Type B pancreatic cell (in vitro differentiated cells): ENCODE measurements at regions not wholly inside any gene's neighbourhood (a gene's known extent, or its start where the extent isn't known, plus 50 kb on each side); places are given as distances from the start of the nearest gene placed in this dataset.

Experiments used
- DNase-seq: peaks from one replicate; pipeline ENCODE4 v3.0.0; 2021; ENCODE audit warnings: mixed read lengths; ENCODE audit not compliant: unreplicated experiment; ENCODE audit errors: extremely low spot score
- H3K27ac Mint-ChIP-seq: 2 replicates; pipeline ENCODE4 v1.8.0; 2021; ENCODE audit warnings: mild to moderate bottlenecking, mixed read lengths
- H3K27me3 Mint-ChIP-seq: 2 replicates; pipeline ENCODE4 v1.8.0; 2021; ENCODE audit warnings: mixed read lengths
- H3K36me3 Mint-ChIP-seq: 2 replicates; pipeline ENCODE4 v1.8.0; 2021; ENCODE audit warnings: mixed read lengths
- H3K4me1 Mint-ChIP-seq: one replicate; pipeline ENCODE4 v1.8.0; 2021; ENCODE audit warnings: mixed read lengths; ENCODE audit not compliant: unreplicated experiment
- H3K4me3 Mint-ChIP-seq: 2 replicates; pipeline ENCODE4 v1.8.0; 2021; ENCODE audit warnings: mild to moderate bottlenecking, mixed read lengths
- H3K9me3 Mint-ChIP-seq: 2 replicates; pipeline ENCODE4 v1.8.0; 2021; ENCODE audit warnings: mixed read lengths
- CTCF ChIP-seq: fragments of 200-600 bp; sonication (generic); conservative IDR thresholded peaks from 2 replicates; pipeline ENCODE4 v1.5.0; 2021; ENCODE audit warnings: antibody characterized with exemption, mild to moderate bottlenecking

GRCh38 chr5:120217001-120217400, 247.1 kb upstream of the PRR16 start:
- Mint-ChIP-seq H3K4me3 (no peak overlapping the region), H3K27ac (no peak overlapping the region), H3K27me3 (peaks cover 3% of the 10 kb centered on the region), H3K4me1 (no peaks in the 10 kb centered on the region), H3K9me3 (no peaks in the 10 kb centered on the region), H3K36me3 (no peaks in the 10 kb centered on the region)
- no peak for TF ChIP-seq CTCF
- no peak for DNase-seq

GRCh38 chr5:120219988-120220387, 244.1 kb upstream of the PRR16 start:
- H3K27ac Mint-ChIP-seq: no peak overlapping the region
- no peaks in the 10 kb centered on the region for H3K36me3 Mint-ChIP-seq
- peaks cover 3% of the 10 kb centered on the region for H3K27me3 Mint-ChIP-seq
- H3K4me1 Mint-ChIP-seq: no peaks in the 10 kb centered on the region
- no peak overlapping the region for H3K4me3 Mint-ChIP-seq
- no peaks in the 10 kb centered on the region for H3K9me3 Mint-ChIP-seq
- no peak for TF ChIP-seq CTCF
- DNase-seq: no peak

GRCh38 chr5:120225524-120225923, 238.6 kb upstream of the PRR16 start:
- H3K9me3 Mint-ChIP-seq: no peaks in the 10 kb centered on the region
- TF ChIP-seq CTCF: no peak
- H3K36me3 Mint-ChIP-seq: no peaks in the 10 kb centered on the region

GRCh38 chr5:120228262-120229031, 235.7 kb upstream of the PRR16 start:
- TF ChIP-seq CTCF: peak; percentile 15
- Mint-ChIP-seq H3K36me3 (no peaks in the 10 kb centered on the region), H3K4me1 (no peaks in the 10 kb centered on the region), H3K27me3 (no peaks in the 10 kb centered on the region), H3K4me3 (no peak overlapping the region), H3K27ac (no peak overlapping the region), H3K9me3 (no peaks in the 10 kb centered on the region)
- no peak for DNase-seq

More at GRCh38 chr5:120225524-120225923, 238.6 kb upstream of the PRR16 start:
- no peaks in the 10 kb centered on the region for H3K27me3 Mint-ChIP-seq
- no peaks in the 10 kb centered on the region for H3K4me1 Mint-ChIP-seq
- DNase-seq: no peak
- H3K27ac Mint-ChIP-seq: no peak overlapping the region
- no peak overlapping the region for H3K4me3 Mint-ChIP-seq

- no peak for TF ChIP-seq CTCF
These were observed 235.1 kb upstream of the PRR16 start for GRCh38 chr5:120229036-120229435.

More at GRCh38 chr5:120229036-120229435, 235.1 kb upstream of the PRR16 start:
- Mint-ChIP-seq H3K4me3 (no peak overlapping the region), H3K27me3 (no peaks in the 10 kb centered on the region), H3K9me3 (no peaks in the 10 kb centered on the region), H3K4me1 (no peaks in the 10 kb centered on the region), H3K36me3 (no peaks in the 10 kb centered on the region), H3K27ac (no peak overlapping the region)
- no peak for DNase-seq
